ENCODE measurements at regions not wholly inside any gene's neighbourhood (a gene's known extent, or its start where the extent isn't known, plus 50 kb on each side); places are given as distances from the start of the nearest gene placed in this dataset.

DNA sequence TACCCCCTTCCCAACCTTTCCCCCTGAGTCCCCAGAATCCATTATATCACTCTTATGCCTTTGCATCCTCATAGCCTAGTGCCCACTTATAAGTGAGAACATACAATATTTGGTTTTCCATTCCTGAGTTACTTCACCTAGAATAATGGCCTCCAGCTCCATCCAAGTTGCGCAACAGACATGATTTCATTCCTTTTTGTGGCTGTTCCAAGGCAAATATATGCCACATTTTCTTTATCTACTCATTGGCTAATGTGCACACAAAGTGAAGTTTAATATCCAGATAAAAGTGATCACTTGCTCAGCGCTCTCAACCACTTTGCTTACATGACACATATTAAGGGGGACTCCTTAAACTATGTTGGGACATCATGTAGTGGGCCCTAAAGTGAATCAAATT, 72.4 kb upstream of the TIAM1 start:
- FAIRE-seq (no peak), DNase-seq (ENCODE audit: low read depth) (peak; percentile 41)
- H3K27me3 Mint-ChIP-seq (ENCODE audit: low read depth, unreplicated experiment), result no peaks in the 10 kb centered on the region
- Histone ChIP-seq H3K36me3 (ENCODE audit: insufficient read depth, low read length) (no peaks in the 10 kb centered on the region), H3K9ac (ENCODE audit: low read length) (no peak overlapping the region), H4K20me1 (ENCODE audit: insufficient read depth, low read length) (no peaks in the 10 kb centered on the region), H3K9me3 (ENCODE audit: insufficient read depth, low read depth, low read length) (no peaks in the 10 kb centered on the region), H3K27ac (ENCODE audit: low read depth, low read length) (no peak overlapping the region), H3K4me1 (ENCODE audit: insufficient read depth, low read length) (no peaks in the 10 kb centered on the region), H3K27me3 (ENCODE audit: insufficient read depth, low read length) (no peaks in the 10 kb centered on the region), H2AFZ (ENCODE audit: low read depth, low read length) (no peak overlapping the region), H3K79me2 (ENCODE audit: insufficient read depth, low read length) (no peaks in the 10 kb centered on the region), H3K4me3 (ENCODE audit: insufficient read depth, low read depth, low read length) (no peak overlapping the region), H3K4me2 (ENCODE audit: low read length) (no peak overlapping the region)
- H3K27ac Mint-ChIP-seq (ENCODE audit: unreplicated experiment), result no peak overlapping the region
- H3K4me1 Mint-ChIP-seq (ENCODE audit: low read depth, unreplicated experiment), result no peaks in the 10 kb centered on the region
- peaks cover 2% of the 10 kb centered on the region for H3K36me3 Mint-ChIP-seq (ENCODE audit: low read depth, unreplicated experiment)
- no peak for TF ChIP-seq EZH2 (IDR thresholded peaks at IDR 0.05; ENCODE audit: insufficient read depth, low read length)
- TF ChIP-seq, protein P1, sequence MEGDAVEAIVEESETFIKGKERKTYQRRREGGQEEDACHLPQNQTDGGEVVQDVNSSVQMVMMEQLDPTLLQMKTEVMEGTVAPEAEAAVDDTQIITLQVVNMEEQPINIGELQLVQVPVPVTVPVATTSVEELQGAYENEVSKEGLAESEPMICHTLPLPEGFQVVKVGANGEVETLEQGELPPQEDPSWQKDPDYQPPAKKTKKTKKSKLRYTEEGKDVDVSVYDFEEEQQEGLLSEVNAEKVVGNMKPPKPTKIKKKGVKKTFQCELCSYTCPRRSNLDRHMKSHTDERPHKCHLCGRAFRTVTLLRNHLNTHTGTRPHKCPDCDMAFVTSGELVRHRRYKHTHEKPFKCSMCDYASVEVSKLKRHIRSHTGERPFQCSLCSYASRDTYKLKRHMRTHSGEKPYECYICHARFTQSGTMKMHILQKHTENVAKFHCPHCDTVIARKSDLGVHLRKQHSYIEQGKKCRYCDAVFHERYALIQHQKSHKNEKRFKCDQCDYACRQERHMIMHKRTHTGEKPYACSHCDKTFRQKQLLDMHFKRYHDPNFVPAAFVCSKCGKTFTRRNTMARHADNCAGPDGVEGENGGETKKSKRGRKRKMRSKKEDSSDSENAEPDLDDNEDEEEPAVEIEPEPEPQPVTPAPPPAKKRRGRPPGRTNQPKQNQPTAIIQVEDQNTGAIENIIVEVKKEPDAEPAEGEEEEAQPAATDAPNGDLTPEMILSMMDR (IDR thresholded peaks at IDR 0.05; ENCODE audit: insufficient read depth, low read depth, low read length), result no peak
- no peak overlapping the region for H3K4me3 Mint-ChIP-seq (ENCODE audit: unreplicated experiment)
- no peaks in the 10 kb centered on the region for H3K9me3 Mint-ChIP-seq (ENCODE audit: unreplicated experiment)

DNA sequence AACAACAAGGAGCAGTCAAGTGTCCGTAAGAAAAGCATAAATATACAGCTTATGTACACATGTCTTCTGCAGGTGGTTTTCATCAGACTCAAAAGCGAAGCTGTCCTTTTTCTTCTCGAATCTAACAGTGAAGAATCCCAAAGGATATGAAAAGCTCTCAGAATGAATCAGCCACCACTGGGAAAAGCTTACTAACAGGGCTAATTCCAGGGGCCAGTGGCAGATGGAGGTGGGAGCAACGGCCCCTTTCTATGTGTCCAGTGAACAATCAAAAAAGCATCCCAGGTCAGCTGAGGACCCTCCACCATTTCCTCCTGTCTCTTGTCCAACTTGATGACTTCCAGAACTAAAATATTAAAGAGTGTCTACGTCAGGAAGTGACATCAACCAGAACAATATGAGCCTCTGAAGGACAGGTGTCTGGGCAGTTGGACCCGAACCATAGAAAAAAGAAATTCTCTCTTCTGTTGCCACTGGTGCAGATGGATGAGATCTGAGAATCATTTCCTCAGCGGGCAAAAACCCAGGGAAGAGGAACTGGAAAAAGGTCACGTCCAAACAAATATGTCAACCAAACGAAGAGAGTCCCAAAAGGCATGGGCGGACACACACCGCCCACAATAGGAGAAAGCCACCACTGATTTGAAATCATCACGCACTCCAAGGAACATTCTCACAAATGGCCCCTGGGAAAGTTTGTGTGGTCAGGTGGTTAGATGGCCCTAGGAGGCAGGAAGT, 70.4 kb upstream of the TIAM1 start:
- no peaks in the 10 kb centered on the region for H3K36me3 Mint-ChIP-seq (ENCODE audit: low read depth, unreplicated experiment)
- H3K4me3 ChIP-seq (ENCODE audit: insufficient read depth, low read depth, low read length), result no peak overlapping the region
- H3K79me2 ChIP-seq (ENCODE audit: insufficient read depth, low read length), result no peaks in the 10 kb centered on the region
- no peaks in the 10 kb centered on the region for H3K9me3 Mint-ChIP-seq (ENCODE audit: unreplicated experiment)
- H3K27me3 ChIP-seq (ENCODE audit: insufficient read depth, low read length), result no peaks in the 10 kb centered on the region
- no peaks in the 10 kb centered on the region for H4K20me1 ChIP-seq (ENCODE audit: insufficient read depth, low read length)
- no peaks in the 10 kb centered on the region for H3K9me3 ChIP-seq (ENCODE audit: insufficient read depth, low read depth, low read length)
- H3K4me2 ChIP-seq (ENCODE audit: low read length), result no peak overlapping the region
- TF ChIP-seq EZH2 (IDR thresholded peaks at IDR 0.05; ENCODE audit: insufficient read depth, low read length), result no peak
- TF ChIP-seq, protein P1 (IDR thresholded peaks at IDR 0.05; ENCODE audit: insufficient read depth, low read depth, low read length), result no peak
- FAIRE-seq (no peak), DNase-seq (ENCODE audit: low read depth) (no peak)
- H3K4me1 Mint-ChIP-seq (ENCODE audit: low read depth, unreplicated experiment), result no peaks in the 10 kb centered on the region
- H3K27ac Mint-ChIP-seq (ENCODE audit: unreplicated experiment), result no peak overlapping the region
- H2AFZ ChIP-seq (ENCODE audit: low read depth, low read length), result no peak overlapping the region
- no peak overlapping the region for H3K4me3 Mint-ChIP-seq (ENCODE audit: unreplicated experiment)
- H3K9ac ChIP-seq (ENCODE audit: low read length), result no peak overlapping the region
- no peak overlapping the region for H3K27ac ChIP-seq (ENCODE audit: low read depth, low read length)
- no peaks in the 10 kb centered on the region for H3K4me1 ChIP-seq (ENCODE audit: insufficient read depth, low read length)
- H3K36me3 ChIP-seq (ENCODE audit: insufficient read depth, low read length), result no peaks in the 10 kb centered on the region
- H3K27me3 Mint-ChIP-seq (ENCODE audit: low read depth, unreplicated experiment), result no peaks in the 10 kb centered on the region

GRCh38 chr21:31413698-31414097, 69.6 kb upstream of the TIAM1 start:
- Histone ChIP-seq H3K4me1 (ENCODE audit: insufficient read depth, low read length) (no peaks in the 10 kb centered on the region), H3K9ac (ENCODE audit: low read length) (no peak overlapping the region), H2AFZ (ENCODE audit: low read depth, low read length) (no peak overlapping the region), H4K20me1 (ENCODE audit: insufficient read depth, low read length) (no peaks in the 10 kb centered on the region), H3K9me3 (ENCODE audit: insufficient read depth, low read depth, low read length) (no peaks in the 10 kb centered on the region), H3K36me3 (ENCODE audit: insufficient read depth, low read length) (no peaks in the 10 kb centered on the region), H3K79me2 (ENCODE audit: insufficient read depth, low read length) (no peaks in the 10 kb centered on the region), H3K27me3 (ENCODE audit: insufficient read depth, low read length) (no peaks in the 10 kb centered on the region), H3K4me2 (ENCODE audit: low read length) (no peak overlapping the region), H3K4me3 (ENCODE audit: insufficient read depth, low read depth, low read length) (no peak overlapping the region), H3K27ac (ENCODE audit: low read depth, low read length) (no peak overlapping the region)
- Mint-ChIP-seq H3K27me3 (ENCODE audit: low read depth, unreplicated experiment) (no peaks in the 10 kb centered on the region), H3K36me3 (ENCODE audit: low read depth, unreplicated experiment) (no peaks in the 10 kb centered on the region), H3K4me1 (ENCODE audit: low read depth, unreplicated experiment) (no peaks in the 10 kb centered on the region), H3K9me3 (ENCODE audit: unreplicated experiment) (no peaks in the 10 kb centered on the region), H3K27ac (ENCODE audit: unreplicated experiment) (no peak overlapping the region), H3K4me3 (ENCODE audit: unreplicated experiment) (no peak overlapping the region)
- DNase-seq (ENCODE audit: low read depth) (no peak), FAIRE-seq (no peak)
- no peak for TF ChIP-seq EZH2 (IDR thresholded peaks at IDR 0.05; ENCODE audit: insufficient read depth, low read length)
- TF ChIP-seq, protein P1 (IDR thresholded peaks at IDR 0.05; ENCODE audit: insufficient read depth, low read depth, low read length), result no peak

All from astrocyte (in vitro differentiated cells and primary cell).